Liver (tissue), 8 donors: ENCODE measurements at regions not wholly inside any gene's neighbourhood (a gene's known extent, or its start where the extent isn't known, plus 50 kb on each side); places are given as distances from the start of the nearest gene placed in this dataset.

ENCODE experiments used
- DNase-seq: peaks from one replicate; pipeline ENCODE4 v3.0.0-alpha.2; 2017; ENCODE audit warnings: low spot score
- H3K27ac ChIP-seq, 2 donors: one replicate each; pipeline ENCODE4 v1.7.0; 2013; ENCODE audit warnings: inconsistent platforms in 2 of 2, low read length in 2 of 2, control low read depth in 1 of 2, low read depth in 1 of 2, mild to moderate bottlenecking in 1 of 2
- H3K27me3 ChIP-seq, 4 donors: one replicate each; pipeline versions ENCODE4 v1.6.1 to v1.7.0; 2013; ENCODE audit warnings: low read length in 3 of 4, inconsistent platforms in 1 of 4, mild to moderate bottlenecking in 1 of 4, moderate library complexity in 1 of 4; ENCODE audit not compliant: control insufficient read depth in 4 of 4, insufficient read depth in 4 of 4
- H3K36me3 ChIP-seq, 4 donors: one replicate each; pipeline versions ENCODE4 v1.6.1 to v1.7.0; 2013; ENCODE audit warnings: low read length in 3 of 4, mild to moderate bottlenecking in 3 of 4, low read depth in 1 of 4, moderate library complexity in 1 of 4; ENCODE audit not compliant: control insufficient read depth in 4 of 4, insufficient read depth in 3 of 4
- H3K4me1 ChIP-seq, 4 donors: one replicate each; pipeline versions ENCODE4 v1.6.1 to v1.7.0; 2013; ENCODE audit warnings: low read length in 3 of 4, mild to moderate bottlenecking in 3 of 4, moderate library complexity in 1 of 4; ENCODE audit not compliant: control insufficient read depth in 4 of 4, insufficient read depth in 4 of 4
- H3K4me3 ChIP-seq, 3 donors: one replicate each; pipeline versions ENCODE4 v1.6.1 to v1.7.0; 2013; ENCODE audit warnings: low read length in 3 of 3, control low read depth in 1 of 3, low read depth in 1 of 3, mild to moderate bottlenecking in 1 of 3
- H3K9ac ChIP-seq, 2 donors: one replicate each; pipeline ENCODE4 v1.7.0; 2013; ENCODE audit warnings: low read length in 2 of 2, mild to moderate bottlenecking in 2 of 2, moderate library complexity in 2 of 2, control low read depth in 1 of 2, low read depth in 1 of 2
- H3K9me3 ChIP-seq, 4 donors: one replicate each; pipeline versions ENCODE4 v1.6.1 to v1.7.0; 2013; ENCODE audit warnings: low read length in 3 of 4; ENCODE audit not compliant: control insufficient read depth in 4 of 4
- ATF3 ChIP-seq: IDR thresholded peaks from 2 replicates; pipeline ENCODE4 v1.6.1; 2016; ENCODE audit warnings: antibody characterized with exemption
- EGR1 ChIP-seq, 2 donors: IDR thresholded peaks; 2 replicates each; pipeline ENCODE4 v1.6.1; 2016 to 2018; ENCODE audit warnings: antibody characterized with exemption in 2 of 2, low read depth in 2 of 2
- FOXA1 ChIP-seq: IDR thresholded peaks from 2 replicates; pipeline ENCODE4 v1.6.1; 2016; ENCODE audit warnings: antibody characterized with exemption
- FOXA2 ChIP-seq: IDR thresholded peaks from 2 replicates; pipeline ENCODE4 v1.6.1; 2016; ENCODE audit warnings: antibody characterized with exemption
- GABPA ChIP-seq, 2 donors: IDR thresholded peaks in 1 of 2; conservative IDR thresholded peaks in 1 of 2; 2 replicates each; pipeline ENCODE4 v1.6.1; 2016; ENCODE audit warnings: antibody characterized with exemption in 2 of 2, mild to moderate bottlenecking in 1 of 2, moderate library complexity in 1 of 2
- HNF4A ChIP-seq, 2 donors: conservative IDR thresholded peaks; 2 replicates each; pipeline ENCODE4 v1.6.1; 2016; ENCODE audit warnings: antibody characterized with exemption in 2 of 2, mild to moderate bottlenecking in 2 of 2
- HNF4G ChIP-seq: IDR thresholded peaks from 2 replicates; pipeline ENCODE4 v1.6.1; 2016; ENCODE audit warnings: antibody characterized with exemption
- JUND ChIP-seq, 2 donors: IDR thresholded peaks; 2 replicates each; pipeline ENCODE4 v1.6.1; 2016; ENCODE audit warnings: antibody characterized with exemption in 2 of 2
- RAD21 ChIP-seq, 2 donors: IDR thresholded peaks; 2 replicates each; pipeline ENCODE4 v1.6.1; 2016; ENCODE audit warnings: antibody characterized with exemption in 2 of 2, mild to moderate bottlenecking in 2 of 2
- REST ChIP-seq: IDR thresholded peaks from 2 replicates; pipeline ENCODE4 v1.6.1; 2016; ENCODE audit warnings: antibody characterized with exemption, mild to moderate bottlenecking
- RXRA ChIP-seq, 2 donors: IDR thresholded peaks; 2 replicates each; pipeline ENCODE4 v1.6.1; 2017 to 2018; ENCODE audit warnings: antibody characterized with exemption in 2 of 2, mild to moderate bottlenecking in 1 of 2
- SP1 ChIP-seq: IDR thresholded peaks from 2 replicates; pipeline ENCODE4 v1.6.1; 2018; ENCODE audit warnings: antibody characterized with exemption, mild to moderate bottlenecking
- TAF1 ChIP-seq: conservative IDR thresholded peaks from 2 replicates; pipeline ENCODE4 v1.6.1; 2016; ENCODE audit warnings: antibody characterized with exemption, mild to moderate bottlenecking
- YY1 ChIP-seq: IDR thresholded peaks from 2 replicates; pipeline ENCODE4 v1.6.1; 2016; ENCODE audit warnings: antibody characterized with exemption, mild to moderate bottlenecking
- WGBS: extraction: QIAGEN DNeasy Blood & Tissue Kit; methylation state at CpG from one replicate; pipeline ENCODE4 v1.1.7; 2013; 5-methylcytosine and 5-hydroxymethylcytosine counted together
- TF ChIP-seq, protein P1 (sequence below): IDR thresholded peaks from 2 replicates; pipeline ENCODE4 v1.6.1; 2016; ENCODE audit warnings: antibody characterized with exemption
- TF ChIP-seq, protein P2 (sequence below): IDR thresholded peaks from 2 replicates; pipeline ENCODE4 v1.6.1; 2016; ENCODE audit warnings: antibody characterized with exemption
- TF ChIP-seq, protein P3 (sequence below): fragments of 150-350 bp; IDR thresholded peaks from 2 replicates; pipeline ENCODE4 v1.5.1; 2017; ENCODE audit warnings: improper control_type of control experiment, low read depth, low read length; ENCODE audit not compliant: missing input control
- donor health status: healthy.
- donor health status: healthy.
- donor health status: healthy.
- donor health status: healthy.
- donor health status: healthy.

DNA sequence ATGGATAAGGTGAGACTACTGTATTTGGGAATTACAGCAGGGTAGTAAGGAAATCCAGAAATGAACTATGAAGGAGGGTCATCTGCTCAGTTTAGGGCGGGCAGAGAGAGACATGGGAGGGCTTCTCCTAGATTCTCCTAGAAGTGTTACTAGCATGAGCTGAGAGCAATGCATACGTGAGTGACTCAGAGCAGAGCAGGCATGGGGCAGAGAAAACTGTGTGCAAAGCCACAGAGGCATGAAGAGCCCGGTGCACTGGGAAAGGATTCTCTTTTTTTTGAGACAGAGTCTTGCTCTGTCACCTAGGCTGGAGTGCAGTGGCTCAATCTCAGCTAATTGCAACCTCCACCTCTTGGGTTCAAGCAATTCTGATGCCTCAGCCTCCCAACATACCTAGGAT is 116.2 kb downstream of the SOCS6 start:
- H3K9me3 ChIP-seq = no peaks in the 10 kb centered on the region
- no peak overlapping the region for H3K4me3 ChIP-seq
- H3K9ac ChIP-seq = no peak overlapping the region
- H3K27me3 ChIP-seq = no peaks in the 10 kb centered on the region
- no peak for DNase-seq
- H3K4me1 ChIP-seq = no peaks in the 10 kb centered on the region
- H3K27ac ChIP-seq = no peak overlapping the region
- WGBS = 91% methylated on average over 3 of the region's 3 CpGs
- H3K36me3 ChIP-seq = no peaks in the 10 kb centered on the region
- TF ChIP-seq FOXA1 = no peak
- no peak for TF ChIP-seq SP1
- no peak for TF ChIP-seq JUND (IDR thresholded peaks at IDR 0.05)
- TF ChIP-seq, protein P1, sequence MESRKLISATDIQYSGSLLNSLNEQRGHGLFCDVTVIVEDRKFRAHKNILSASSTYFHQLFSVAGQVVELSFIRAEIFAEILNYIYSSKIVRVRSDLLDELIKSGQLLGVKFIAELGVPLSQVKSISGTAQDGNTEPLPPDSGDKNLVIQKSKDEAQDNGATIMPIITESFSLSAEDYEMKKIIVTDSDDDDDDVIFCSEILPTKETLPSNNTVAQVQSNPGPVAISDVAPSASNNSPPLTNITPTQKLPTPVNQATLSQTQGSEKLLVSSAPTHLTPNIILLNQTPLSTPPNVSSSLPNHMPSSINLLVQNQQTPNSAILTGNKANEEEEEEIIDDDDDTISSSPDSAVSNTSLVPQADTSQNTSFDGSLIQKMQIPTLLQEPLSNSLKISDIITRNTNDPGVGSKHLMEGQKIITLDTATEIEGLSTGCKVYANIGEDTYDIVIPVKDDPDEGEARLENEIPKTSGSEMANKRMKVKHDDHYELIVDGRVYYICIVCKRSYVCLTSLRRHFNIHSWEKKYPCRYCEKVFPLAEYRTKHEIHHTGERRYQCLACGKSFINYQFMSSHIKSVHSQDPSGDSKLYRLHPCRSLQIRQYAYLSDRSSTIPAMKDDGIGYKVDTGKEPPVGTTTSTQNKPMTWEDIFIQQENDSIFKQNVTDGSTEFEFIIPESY = no peak
- TF ChIP-seq ATF3 = no peak
- no peak for TF ChIP-seq EGR1 (IDR thresholded peaks at IDR 0.05; ENCODE audit: low read depth in 2 of 2)
- TF ChIP-seq, protein P2, sequence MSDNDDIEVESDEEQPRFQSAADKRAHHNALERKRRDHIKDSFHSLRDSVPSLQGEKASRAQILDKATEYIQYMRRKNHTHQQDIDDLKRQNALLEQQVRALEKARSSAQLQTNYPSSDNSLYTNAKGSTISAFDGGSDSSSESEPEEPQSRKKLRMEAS = no peak
- TF ChIP-seq RXRA (IDR thresholded peaks at IDR 0.05) = no peak
- TF ChIP-seq YY1 = no peak
- no peak for TF ChIP-seq HNF4G
- TF ChIP-seq RAD21 (IDR thresholded peaks at IDR 0.05) = no peak

DNA sequence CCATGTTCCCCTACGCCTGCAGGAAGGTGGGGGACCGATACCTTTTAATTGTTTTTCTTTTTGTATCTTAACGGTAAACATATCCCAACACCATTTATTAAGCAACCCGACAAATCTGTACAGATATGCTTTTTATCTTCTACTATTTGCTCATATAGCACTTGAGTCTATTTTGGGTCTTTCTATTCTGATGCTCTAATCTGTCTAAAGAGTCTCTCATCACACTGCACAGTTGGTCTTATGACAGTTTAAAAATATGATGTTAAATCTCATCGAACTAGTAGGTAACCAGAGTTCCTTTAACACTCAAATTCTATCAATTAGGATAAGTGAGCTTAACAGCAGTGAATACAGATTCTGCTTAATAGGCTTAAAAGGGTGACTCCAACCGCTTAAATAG is 111.6 kb downstream of the SOCS6 start:
- no peaks in the 10 kb centered on the region for H3K27me3 ChIP-seq
- WGBS = 79% methylated on average over 6 of the region's 6 CpGs
- H3K4me3 ChIP-seq = no peak overlapping the region
- H3K9me3 ChIP-seq = no peaks in the 10 kb centered on the region
- TF ChIP-seq FOXA2 (no peak), YY1 (no peak), SP1 (no peak), HNF4A (conservative IDR thresholded peaks at IDR 0.05) (no peak), REST (no peak), FOXA1 (no peak), JUND (IDR thresholded peaks at IDR 0.05) (no peak), EGR1 (IDR thresholded peaks at IDR 0.05; ENCODE audit: low read depth in 2 of 2) (no peak), GABPA (IDR thresholded peaks at IDR 0.05 in 1 of 2, conservative IDR thresholded peaks at IDR 0.05 in 1 of 2) (no peak), ATF3 (no peak), TAF1 (no peak), RAD21 (IDR thresholded peaks at IDR 0.05) (no peak)
- TF ChIP-seq, protein P1 = no peak
- TF ChIP-seq, protein P2 = no peak
- TF ChIP-seq, protein P3, sequence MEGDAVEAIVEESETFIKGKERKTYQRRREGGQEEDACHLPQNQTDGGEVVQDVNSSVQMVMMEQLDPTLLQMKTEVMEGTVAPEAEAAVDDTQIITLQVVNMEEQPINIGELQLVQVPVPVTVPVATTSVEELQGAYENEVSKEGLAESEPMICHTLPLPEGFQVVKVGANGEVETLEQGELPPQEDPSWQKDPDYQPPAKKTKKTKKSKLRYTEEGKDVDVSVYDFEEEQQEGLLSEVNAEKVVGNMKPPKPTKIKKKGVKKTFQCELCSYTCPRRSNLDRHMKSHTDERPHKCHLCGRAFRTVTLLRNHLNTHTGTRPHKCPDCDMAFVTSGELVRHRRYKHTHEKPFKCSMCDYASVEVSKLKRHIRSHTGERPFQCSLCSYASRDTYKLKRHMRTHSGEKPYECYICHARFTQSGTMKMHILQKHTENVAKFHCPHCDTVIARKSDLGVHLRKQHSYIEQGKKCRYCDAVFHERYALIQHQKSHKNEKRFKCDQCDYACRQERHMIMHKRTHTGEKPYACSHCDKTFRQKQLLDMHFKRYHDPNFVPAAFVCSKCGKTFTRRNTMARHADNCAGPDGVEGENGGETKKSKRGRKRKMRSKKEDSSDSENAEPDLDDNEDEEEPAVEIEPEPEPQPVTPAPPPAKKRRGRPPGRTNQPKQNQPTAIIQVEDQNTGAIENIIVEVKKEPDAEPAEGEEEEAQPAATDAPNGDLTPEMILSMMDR = no peak
- H3K27ac ChIP-seq = no peak overlapping the region
- no peak for DNase-seq
- H3K4me1 ChIP-seq = no peaks in the 10 kb centered on the region
- H3K36me3 ChIP-seq = no peaks in the 10 kb centered on the region
- no peak overlapping the region for H3K9ac ChIP-seq
